ENCODE measurements at regions not wholly inside any gene's neighbourhood (a gene's known extent, or its start where the extent isn't known, plus 50 kb on each side); places are given as distances from the start of the nearest gene placed in this dataset.

DNA sequence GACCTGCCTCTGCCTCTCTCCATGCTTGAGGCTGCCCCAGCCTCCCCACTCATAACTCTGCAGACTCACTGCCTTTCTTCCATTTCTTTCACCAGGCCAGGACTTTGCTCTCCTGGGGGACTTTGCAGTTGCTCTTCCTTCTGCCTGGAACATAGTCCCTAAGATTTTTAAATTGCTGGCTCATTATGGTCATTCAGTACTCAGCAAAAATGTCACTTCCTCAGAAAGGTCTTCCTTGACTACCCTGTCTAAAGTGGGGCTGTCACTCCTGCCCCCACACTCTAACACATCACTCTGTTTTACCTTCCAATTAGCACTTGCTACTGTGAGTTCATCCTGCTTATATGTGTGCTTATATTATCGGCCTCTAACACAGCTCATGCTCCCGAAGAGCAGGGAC, 618.2 kb downstream of the UQCRFS1 start:
- TF ChIP-seq, protein P1, sequence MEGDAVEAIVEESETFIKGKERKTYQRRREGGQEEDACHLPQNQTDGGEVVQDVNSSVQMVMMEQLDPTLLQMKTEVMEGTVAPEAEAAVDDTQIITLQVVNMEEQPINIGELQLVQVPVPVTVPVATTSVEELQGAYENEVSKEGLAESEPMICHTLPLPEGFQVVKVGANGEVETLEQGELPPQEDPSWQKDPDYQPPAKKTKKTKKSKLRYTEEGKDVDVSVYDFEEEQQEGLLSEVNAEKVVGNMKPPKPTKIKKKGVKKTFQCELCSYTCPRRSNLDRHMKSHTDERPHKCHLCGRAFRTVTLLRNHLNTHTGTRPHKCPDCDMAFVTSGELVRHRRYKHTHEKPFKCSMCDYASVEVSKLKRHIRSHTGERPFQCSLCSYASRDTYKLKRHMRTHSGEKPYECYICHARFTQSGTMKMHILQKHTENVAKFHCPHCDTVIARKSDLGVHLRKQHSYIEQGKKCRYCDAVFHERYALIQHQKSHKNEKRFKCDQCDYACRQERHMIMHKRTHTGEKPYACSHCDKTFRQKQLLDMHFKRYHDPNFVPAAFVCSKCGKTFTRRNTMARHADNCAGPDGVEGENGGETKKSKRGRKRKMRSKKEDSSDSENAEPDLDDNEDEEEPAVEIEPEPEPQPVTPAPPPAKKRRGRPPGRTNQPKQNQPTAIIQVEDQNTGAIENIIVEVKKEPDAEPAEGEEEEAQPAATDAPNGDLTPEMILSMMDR (IDR thresholded peaks at IDR 0.05), result no peak
- TF ChIP-seq POLR2A (IDR thresholded peaks at IDR 0.05) (no peak), POLR2AphosphoS5 (IDR thresholded peaks at IDR 0.05; ENCODE audit: insufficient read depth in 1 of 2, low read depth in 1 of 2) (no peak)

All from vagina (tissue), 2 donors.